ENCODE measurements at regions not wholly inside any gene's neighbourhood (a gene's known extent, or its start where the extent isn't known, plus 50 kb on each side); places are given as distances from the start of the nearest gene placed in this dataset.

GRCh38 chr5:124599028-124599973, 147.1 kb downstream of the ZNF608 start:
- H3K4me3 ChIP-seq (ENCODE audit: low read depth, low read length) = no peak overlapping the region
- DNase-seq (ENCODE audit: low read depth) = peak; percentile 64

GRCh38 chr5:124596595-124597421, 149.6 kb downstream of the ZNF608 start:
- H3K4me3 ChIP-seq (ENCODE audit: low read depth, low read length) = no peak overlapping the region
- peak; percentile 66 for DNase-seq (ENCODE audit: low read depth)

- no peak for DNase-seq (ENCODE audit: low read depth)
- no peak overlapping the region for H3K4me3 ChIP-seq (ENCODE audit: low read depth, low read length)
Observed at GRCh38 chr5:124593952-124594351, 152.5 kb downstream of the ZNF608 start.

- no peak overlapping the region for H3K4me3 ChIP-seq (ENCODE audit: low read depth, low read length)
- DNase-seq (ENCODE audit: low read depth) = no peak
Observed at GRCh38 chr5:124592891-124593290, 153.5 kb downstream of the ZNF608 start.

GRCh38 chr5:124591583-124591982, 154.9 kb downstream of the ZNF608 start:
- H3K4me3 ChIP-seq (ENCODE audit: low read depth, low read length) = no peak overlapping the region
- DNase-seq (ENCODE audit: low read depth) = no peak

- no peak for DNase-seq (ENCODE audit: low read depth)
- no peak overlapping the region for H3K4me3 ChIP-seq (ENCODE audit: low read depth, low read length)
Observed at GRCh38 chr5:124590686-124591085, 155.8 kb downstream of the ZNF608 start.

- no peak overlapping the region for H3K4me3 ChIP-seq (ENCODE audit: low read depth, low read length)
- DNase-seq (ENCODE audit: low read depth) = no peak
Observed at GRCh38 chr5:124587280-124587679, 159.2 kb downstream of the ZNF608 start.

GRCh38 chr5:124584991-124585715, 161.3 kb downstream of the ZNF608 start:
- no peak overlapping the region for H3K4me3 ChIP-seq (ENCODE audit: low read depth, low read length)

GRCh38 chr5:124583469-124584350, 162.7 kb downstream of the ZNF608 start:
- DNase-seq (ENCODE audit: low read depth) = peak; percentile 74
- H3K4me3 ChIP-seq (ENCODE audit: low read depth, low read length) = no peak overlapping the region

More at GRCh38 chr5:124584991-124585715, 161.3 kb downstream of the ZNF608 start:
- DNase-seq (ENCODE audit: low read depth) = no peak

GRCh38 chr5:124582561-124582840, 163.9 kb downstream of the ZNF608 start:
- DNase-seq (ENCODE audit: low read depth) = no peak
- H3K4me3 ChIP-seq (ENCODE audit: low read depth, low read length) = no peak overlapping the region

- no peak overlapping the region for H3K4me3 ChIP-seq (ENCODE audit: low read depth, low read length)
- no peak for DNase-seq (ENCODE audit: low read depth)
Observed at GRCh38 chr5:124581738-124582560, 164.5 kb downstream of the ZNF608 start.

GRCh38 chr5:124580925-124581737, 165.3 kb downstream of the ZNF608 start:
- DNase-seq (ENCODE audit: low read depth) = no peak
- H3K4me3 ChIP-seq (ENCODE audit: low read depth, low read length) = no peak overlapping the region

GRCh38 chr5:124580512-124580911, 165.9 kb downstream of the ZNF608 start:
- H3K4me3 ChIP-seq (ENCODE audit: low read depth, low read length) = no peak overlapping the region

GRCh38 chr5:124576848-124577409, 169.5 kb downstream of the ZNF608 start:
- no peak for DNase-seq (ENCODE audit: low read depth)

More at GRCh38 chr5:124580512-124580911, 165.9 kb downstream of the ZNF608 start:
- DNase-seq (ENCODE audit: low read depth) = no peak

GRCh38 chr5:124575725-124576124, 170.7 kb downstream of the ZNF608 start:
- no peak overlapping the region for H3K4me3 ChIP-seq (ENCODE audit: low read depth, low read length)
- no peak for DNase-seq (ENCODE audit: low read depth)

More at GRCh38 chr5:124576848-124577409, 169.5 kb downstream of the ZNF608 start:
- H3K4me3 ChIP-seq (ENCODE audit: low read depth, low read length) = no peak overlapping the region

- H3K4me3 ChIP-seq (ENCODE audit: low read depth, low read length) = no peak overlapping the region
Observed at GRCh38 chr5:124574521-124575436, 171.7 kb downstream of the ZNF608 start.

More at GRCh38 chr5:124574521-124575436, 171.7 kb downstream of the ZNF608 start:
- no peak for DNase-seq (ENCODE audit: low read depth)
